ENCODE measurements at regions not wholly inside any gene's neighbourhood (a gene's known extent, or its start where the extent isn't known, plus 50 kb on each side); places are given as distances from the start of the nearest gene placed in this dataset.

GRCh38 chr5:53262348-53262970, 152.9 kb upstream of the MOCS2 start:
- peak; percentile 55 for TF ChIP-seq CTCF (IDR thresholded peaks at IDR 0.05; ENCODE audit: low read depth, low read length)
- no peak for TF ChIP-seq EZH2phosphoT487 (IDR thresholded peaks at IDR 0.05; ENCODE audit: low read depth)
